Gastrocnemius medialis (tissue), 4 donors: ENCODE measurements at regions not wholly inside any gene's neighbourhood (a gene's known extent, or its start where the extent isn't known, plus 50 kb on each side); places are given as distances from the start of the nearest gene placed in this dataset.

ENCODE experiments used
- ATAC-seq, 2 donors: fragments of 150-250 bp; one replicate each; pipeline ENCODE4 v1.9.1; 2016
- DNase-seq, 2 donors: peaks; one replicate each; pipeline ENCODE4 v3.0.0-alpha.2; 2019
- H3K27ac ChIP-seq, 4 donors: fragments of 200-600 bp; sonication (generic); 1 replicate in 1 of 4; 2 replicates in 3 of 4; pipeline ENCODE4 v1.5.1; 2016 to 2018; ENCODE audit warnings: mild to moderate bottlenecking in 2 of 4, moderate library complexity in 1 of 4
- H3K27me3 ChIP-seq, 3 donors: fragments of 200-600 bp; sonication (generic) in 2 of 3; 1 replicate in 1 of 3; 2 replicates in 2 of 3; pipeline versions ENCODE4 v1.5.1 to v1.6.0; 2016 to 2019; ENCODE audit warnings: mild to moderate bottlenecking in 1 of 3, moderate library complexity in 1 of 3
- H3K36me3 ChIP-seq, 2 donors: fragments of 200-600 bp; sonication (generic) in 1 of 2; one replicate each; pipeline ENCODE4 v1.5.1; 2017 to 2018
- H3K4me1 ChIP-seq, 2 donors: fragments of 200-600 bp; sonication (generic) in 1 of 2; one replicate each; pipeline ENCODE4 v1.5.1; 2016 to 2017; ENCODE audit warnings: mild to moderate bottlenecking in 2 of 2
- H3K4me3 ChIP-seq, 4 donors: fragments of 200-600 bp; sonication (generic) in 3 of 4; 1 replicate in 1 of 4; 2 replicates in 3 of 4; pipeline ENCODE4 v1.5.1; 2016 to 2019; ENCODE audit warnings: mild to moderate bottlenecking in 2 of 4
- H3K9me3 ChIP-seq, 3 donors: fragments of 200-600 bp; sonication (generic) in 2 of 3; 1 replicate in 1 of 3; 2 replicates in 2 of 3; pipeline ENCODE4 v1.5.1; 2016 to 2019
- CTCF ChIP-seq, 5 experiments: fragments of 450-650 bp in 3 of 5; fragments of 200-600 bp in 2 of 5; sonication (generic) in 2 of 5; IDR thresholded peaks in 4 of 5; conservative IDR thresholded peaks in 1 of 5; 1 replicate in 4 of 5; 2 replicates in 1 of 5; pipeline ENCODE4 v1.5.1; 2016 to 2019; ENCODE audit warnings: antibody characterized with exemption in 5 of 5, mild to moderate bottlenecking in 3 of 5, moderate library complexity in 3 of 5
- POLR2A ChIP-seq, 2 donors: fragments of 450-650 bp; IDR thresholded peaks; one replicate each; pipeline ENCODE4 v1.6.1; 2017; ENCODE audit warnings: antibody characterized with exemption in 2 of 2, mild to moderate bottlenecking in 2 of 2, moderate library complexity in 2 of 2
- in situ Hi-C, 4 donors: fragments of 200-750 bp; cut with MboI; loops; one replicate each; pipeline versions ENCODE4 v1.15.0 to v1.8.0; 2017; ENCODE audit warnings: low sequenced_read_pairs in 4 of 4
- intact Hi-C: fragments of 100-400 bp; cut with DNase I; formaldehyde crosslinking; loops from one replicate; pipeline ENCODE4 v1.15.1; 2023; ENCODE audit warnings: low total_unique reads

GRCh38 chr13:50613356-50613831 lies 230.1 kb downstream of the DLEU7 start:
- DNase-seq, result no peak
- intact Hi-C loops (no loop called here), in situ Hi-C loops (no loop called here)
- Histone ChIP-seq H3K36me3 (no peaks in the 10 kb centered on the region), H3K9me3 (no peaks in the 10 kb centered on the region), H3K27ac (no peak overlapping the region), H3K27me3 (no peaks in the 10 kb centered on the region), H3K4me3 (no peak overlapping the region), H3K4me1 (peaks cover 0 to under 1% of the 10 kb centered on the region in 2 donors)
- TF ChIP-seq CTCF (IDR thresholded peaks at IDR 0.05 in 4 of 5, conservative IDR thresholded peaks at IDR 0.05 in 1 of 5) (no peak), POLR2A (IDR thresholded peaks at IDR 0.05) (no peak)
- no peak for ATAC-seq

DNA sequence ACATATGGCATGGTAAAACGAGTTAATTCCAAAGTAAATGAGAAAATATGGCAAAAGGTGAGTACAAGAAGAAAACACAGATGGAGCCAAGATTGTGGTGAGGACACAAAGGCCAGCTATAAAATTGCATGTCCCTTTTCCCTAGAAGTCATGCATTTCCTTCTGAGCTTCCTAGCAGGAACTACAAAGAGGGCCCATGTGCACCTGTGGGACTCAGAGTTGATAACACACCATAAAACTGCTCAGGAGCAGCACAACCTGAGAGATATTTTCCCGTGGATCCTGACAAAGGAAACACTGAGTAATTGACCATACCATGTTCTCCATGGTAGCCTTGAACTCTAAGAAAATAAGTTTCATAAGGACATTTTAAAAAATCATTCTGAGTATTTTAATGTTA lies 228.3 kb downstream of the DLEU7 start:
- Histone ChIP-seq H3K36me3 (no peaks in the 10 kb centered on the region), H3K4me1 (no peaks in the 10 kb centered on the region), H3K27me3 (no peaks in the 10 kb centered on the region), H3K9me3 (no peaks in the 10 kb centered on the region), H3K4me3 (no peak overlapping the region), H3K27ac (no peak overlapping the region)
- DNase-seq, result no peak
- in situ Hi-C loops, result no loop called here
- TF ChIP-seq POLR2A (IDR thresholded peaks at IDR 0.05), result no peak
- TF ChIP-seq CTCF (IDR thresholded peaks at IDR 0.05 in 4 of 5, conservative IDR thresholded peaks at IDR 0.05 in 1 of 5), result no peak
- no peak for ATAC-seq
- intact Hi-C loops, result no loop called here

- H3K9me3 ChIP-seq, result no peaks in the 10 kb centered on the region
Observed at GRCh38 chr13:50616101-50616500, 227.4 kb downstream of the DLEU7 start.

GRCh38 chr13:50617134-50617721 lies 226.3 kb downstream of the DLEU7 start:
- no peak for ATAC-seq
- DNase-seq, result no peak
- in situ Hi-C loops, result no loop called here
- H3K4me3 ChIP-seq, result no peak overlapping the region
- H3K9me3 ChIP-seq, result no peaks in the 10 kb centered on the region
- no peak overlapping the region for H3K27ac ChIP-seq
- intact Hi-C loops, result no loop called here
- no peaks in the 10 kb centered on the region for H3K27me3 ChIP-seq
- no peaks in the 10 kb centered on the region for H3K4me1 ChIP-seq
- TF ChIP-seq POLR2A (IDR thresholded peaks at IDR 0.05), result no peak
- no peak for TF ChIP-seq CTCF (IDR thresholded peaks at IDR 0.05 in 4 of 5, conservative IDR thresholded peaks at IDR 0.05 in 1 of 5)
- H3K36me3 ChIP-seq, result no peaks in the 10 kb centered on the region

More at GRCh38 chr13:50616101-50616500, 227.4 kb downstream of the DLEU7 start:
- intact Hi-C loops (no loop called here), in situ Hi-C loops (no loop called here)
- Histone ChIP-seq H3K4me3 (no peak overlapping the region), H3K27me3 (no peaks in the 10 kb centered on the region), H3K4me1 (no peaks in the 10 kb centered on the region), H3K36me3 (no peaks in the 10 kb centered on the region), H3K27ac (no peak overlapping the region)
- TF ChIP-seq CTCF (IDR thresholded peaks at IDR 0.05 in 4 of 5, conservative IDR thresholded peaks at IDR 0.05 in 1 of 5) (no peak), POLR2A (IDR thresholded peaks at IDR 0.05) (no peak)
- no peak for ATAC-seq
- no peak for DNase-seq

DNA sequence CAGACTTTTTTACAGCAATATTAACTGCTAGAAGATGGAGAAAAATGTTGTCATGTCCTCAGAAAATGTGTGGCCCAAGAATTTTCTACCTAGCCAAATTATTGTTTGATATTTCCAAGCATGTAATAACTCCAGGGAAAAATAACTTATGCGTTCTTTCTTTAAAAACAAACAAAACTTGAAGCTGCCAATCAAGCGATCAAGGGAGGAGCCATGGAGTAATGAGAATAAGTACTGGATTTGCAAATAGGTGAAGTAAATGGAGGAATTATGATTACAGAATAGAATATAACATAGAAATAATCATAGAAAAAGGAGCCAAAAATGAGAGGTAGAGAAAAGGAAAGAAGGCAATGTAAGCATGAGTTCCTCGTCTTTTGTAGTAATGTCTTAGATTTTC lies 225.3 kb downstream of the DLEU7 start:
- Histone ChIP-seq H3K4me1 (no peaks in the 10 kb centered on the region), H3K27me3 (no peaks in the 10 kb centered on the region), H3K36me3 (no peaks in the 10 kb centered on the region), H3K9me3 (no peaks in the 10 kb centered on the region), H3K27ac (no peak overlapping the region), H3K4me3 (no peak overlapping the region)
- TF ChIP-seq POLR2A (IDR thresholded peaks at IDR 0.05), result no peak
- no peak for ATAC-seq
- intact Hi-C loops, result no loop called here
- DNase-seq, result no peak
- in situ Hi-C loops, result no loop called here
